Right ventricle myocardium superior (tissue), 1 donor: ENCODE measurements at regions not wholly inside any gene's neighbourhood (a gene's known extent, or its start where the extent isn't known, plus 50 kb on each side); places are given as distances from the start of the nearest gene placed in this dataset.

ENCODE experiments used
- ATAC-seq: fragments of 200-7000 bp; cut with Tn5 transposase; one replicate; pipeline ENCODE4 v1.9.1; 2020; ENCODE audit warnings: mild to moderate bottlenecking; ENCODE audit not compliant: poor library complexity
- DNase-seq: peaks from one replicate; pipeline ENCODE4 v3.0.0-alpha.2; 2020
- intact Hi-C: fragments of 100-400 bp; cut with DNase I; formaldehyde crosslinking; loops from one replicate; pipeline ENCODE4 v1.11.2; 2022
- donor health status: DM: no; HTN: yes; CAD: no; lungs with severe emphysema.

- DNase-seq (peak; percentile 80), ATAC-seq (peak; percentile 94)
- intact Hi-C loops = no loop called here
Measured at GRCh38 chr1:56424744-56425493, 154.4 kb downstream of the PLPP3 start.

GRCh38 chr1:56423716-56424115 lies 155.6 kb downstream of the PLPP3 start:
- no peak for ATAC-seq
- no peak for DNase-seq
- intact Hi-C loops = no loop called here

GRCh38 chr1:56418151-56418631 lies 161.2 kb downstream of the PLPP3 start:
- ATAC-seq = peak; percentile 41
- intact Hi-C loops = no loop called here
- DNase-seq = peak; percentile 42

- intact Hi-C loops = no loop called here
- no peak for ATAC-seq
Measured at GRCh38 chr1:56417646-56418045, 161.7 kb downstream of the PLPP3 start.

GRCh38 chr1:56416495-56416894 lies 162.9 kb downstream of the PLPP3 start:
- intact Hi-C loops = no loop called here
- ATAC-seq (no peak), DNase-seq (no peak)

More at GRCh38 chr1:56417646-56418045, 161.7 kb downstream of the PLPP3 start:
- no peak for DNase-seq

GRCh38 chr1:56415720-56416119 lies 163.6 kb downstream of the PLPP3 start:
- ATAC-seq = no peak
- no peak for DNase-seq
- intact Hi-C loops = no loop called here

GRCh38 chr1:56415258-56415657 lies 164.1 kb downstream of the PLPP3 start:
- DNase-seq = no peak
- intact Hi-C loops = no loop called here
- ATAC-seq = no peak

- DNase-seq = no peak
Measured at GRCh38 chr1:56414728-56415224, 164.6 kb downstream of the PLPP3 start.

GRCh38 chr1:56413671-56414199 lies 165.6 kb downstream of the PLPP3 start:
- no peak for DNase-seq
- ATAC-seq = no peak
- intact Hi-C loops = loop anchor here (5.0 kb wide), 1 partner anchor 164 kb away; the partner anchor contains the start of gene PLPP3

More at GRCh38 chr1:56414728-56415224, 164.6 kb downstream of the PLPP3 start:
- intact Hi-C loops = loop anchor here (5.0 kb wide), 1 partner anchor 163 kb away; the partner anchor contains the start of gene PLPP3
- ATAC-seq = no peak

GRCh38 chr1:56411484-56412180 lies 167.7 kb downstream of the PLPP3 start:
- peak; percentile 42 for ATAC-seq
- DNase-seq = peak; percentile 52
- intact Hi-C loops = loop anchor here (5.0 kb wide), 1 partner anchor 166 kb away; the partner anchor contains the start of gene PLPP3

- ATAC-seq = no peak
- DNase-seq = no peak
- intact Hi-C loops = loop anchor here (5.0 kb wide), 1 partner anchor 166 kb away; the partner anchor contains the start of gene PLPP3
Measured at GRCh38 chr1:56411021-56411420, 168.3 kb downstream of the PLPP3 start.

- intact Hi-C loops = loop anchor here (5.0 kb wide), 1 partner anchor 167 kb away; the partner anchor contains the start of gene PLPP3
Measured at GRCh38 chr1:56410405-56410804, 169.0 kb downstream of the PLPP3 start.

GRCh38 chr1:56409112-56409691 lies 170.2 kb downstream of the PLPP3 start:
- peak; percentile 40 for ATAC-seq
- intact Hi-C loops = no loop called here
- peak; percentile 53 for DNase-seq

More at GRCh38 chr1:56410405-56410804, 169.0 kb downstream of the PLPP3 start:
- ATAC-seq = no peak
- no peak for DNase-seq

- no peak for ATAC-seq
Measured at GRCh38 chr1:56406821-56407220, 172.5 kb downstream of the PLPP3 start.

GRCh38 chr1:56404561-56405030 lies 174.8 kb downstream of the PLPP3 start:
- peak; percentile 47 for DNase-seq
- peak; percentile 71 for ATAC-seq
- intact Hi-C loops = no loop called here

More at GRCh38 chr1:56406821-56407220, 172.5 kb downstream of the PLPP3 start:
- intact Hi-C loops = no loop called here
- no peak for DNase-seq

- DNase-seq = no peak
- intact Hi-C loops = no loop called here
- no peak for ATAC-seq
Measured at GRCh38 chr1:56404066-56404465, 175.3 kb downstream of the PLPP3 start.

- ATAC-seq = no peak
- intact Hi-C loops = no loop called here
Measured at GRCh38 chr1:56403321-56403720, 176.0 kb downstream of the PLPP3 start.

GRCh38 chr1:56401191-56401590 lies 178.2 kb downstream of the PLPP3 start:
- DNase-seq (no peak), ATAC-seq (no peak)
- intact Hi-C loops = no loop called here

More at GRCh38 chr1:56403321-56403720, 176.0 kb downstream of the PLPP3 start:
- no peak for DNase-seq
